B cell (primary cell): ENCODE measurements at regions not wholly inside any gene's neighbourhood (a gene's known extent, or its start where the extent isn't known, plus 50 kb on each side); places are given as distances from the start of the nearest gene placed in this dataset.

Experiments used
- EZH2 ChIP-seq: IDR thresholded peaks from 2 replicates; pipeline ENCODE4 v1.6.1; 2012; ENCODE audit warnings: borderline replicate concordance, low read depth, mild to moderate bottlenecking, moderate library complexity, low read length; ENCODE audit not compliant: insufficient read depth, poor library complexity, severe bottlenecking
- TF ChIP-seq, protein P1 (sequence below): fragments of 200-600 bp; IDR thresholded peaks from one replicate; pipeline ENCODE4 v1.8.0; 2022; ENCODE audit warnings: antibody characterized with exemption, mild to moderate bottlenecking

DNA sequence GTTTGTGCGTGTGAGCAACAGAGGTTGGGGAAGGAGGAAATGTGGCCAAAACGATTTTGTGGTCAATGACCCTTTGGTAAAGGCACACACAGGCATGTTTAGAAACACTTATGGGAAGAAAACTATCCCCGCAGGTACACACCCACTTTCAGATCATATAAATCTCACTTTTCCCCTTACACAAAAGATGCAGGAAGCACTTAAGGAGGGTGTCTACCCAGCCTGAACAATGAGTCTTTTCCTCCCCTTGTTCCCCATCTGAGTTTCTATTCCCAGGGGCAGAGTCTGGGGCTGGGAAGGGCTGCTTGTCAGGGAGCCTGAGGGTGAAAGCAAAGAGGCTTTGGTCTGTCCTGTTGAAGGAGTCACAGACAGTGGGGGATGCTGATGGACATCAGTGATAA, 193.2 kb upstream of the SALL4 start:
- TF ChIP-seq, protein P1, sequence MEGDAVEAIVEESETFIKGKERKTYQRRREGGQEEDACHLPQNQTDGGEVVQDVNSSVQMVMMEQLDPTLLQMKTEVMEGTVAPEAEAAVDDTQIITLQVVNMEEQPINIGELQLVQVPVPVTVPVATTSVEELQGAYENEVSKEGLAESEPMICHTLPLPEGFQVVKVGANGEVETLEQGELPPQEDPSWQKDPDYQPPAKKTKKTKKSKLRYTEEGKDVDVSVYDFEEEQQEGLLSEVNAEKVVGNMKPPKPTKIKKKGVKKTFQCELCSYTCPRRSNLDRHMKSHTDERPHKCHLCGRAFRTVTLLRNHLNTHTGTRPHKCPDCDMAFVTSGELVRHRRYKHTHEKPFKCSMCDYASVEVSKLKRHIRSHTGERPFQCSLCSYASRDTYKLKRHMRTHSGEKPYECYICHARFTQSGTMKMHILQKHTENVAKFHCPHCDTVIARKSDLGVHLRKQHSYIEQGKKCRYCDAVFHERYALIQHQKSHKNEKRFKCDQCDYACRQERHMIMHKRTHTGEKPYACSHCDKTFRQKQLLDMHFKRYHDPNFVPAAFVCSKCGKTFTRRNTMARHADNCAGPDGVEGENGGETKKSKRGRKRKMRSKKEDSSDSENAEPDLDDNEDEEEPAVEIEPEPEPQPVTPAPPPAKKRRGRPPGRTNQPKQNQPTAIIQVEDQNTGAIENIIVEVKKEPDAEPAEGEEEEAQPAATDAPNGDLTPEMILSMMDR = no peak
- TF ChIP-seq EZH2 = no peak
